Mammary epithelial cell (primary cell): ENCODE measurements at regions not wholly inside any gene's neighbourhood (a gene's known extent, or its start where the extent isn't known, plus 50 kb on each side); places are given as distances from the start of the nearest gene placed in this dataset.

Experiments used
- EZH2 ChIP-seq: IDR thresholded peaks from 2 replicates; pipeline ENCODE4 v1.6.1; 2012; ENCODE audit warnings: low read length, inconsistent platforms, borderline replicate concordance
- TF ChIP-seq, protein P1 (sequence below), 2 donors: IDR thresholded peaks in 1 of 2; conservative IDR thresholded peaks in 1 of 2; 2 replicates each; pipeline ENCODE4 v1.5.1; 2011 to 2012; ENCODE audit warnings: inconsistent platforms in 2 of 2, low read length in 2 of 2, mild to moderate bottlenecking in 2 of 2, control low read depth in 1 of 2, low read depth in 1 of 2; ENCODE audit not compliant: insufficient read depth in 1 of 2; ENCODE audit errors: extremely low read depth in 1 of 2

DNA sequence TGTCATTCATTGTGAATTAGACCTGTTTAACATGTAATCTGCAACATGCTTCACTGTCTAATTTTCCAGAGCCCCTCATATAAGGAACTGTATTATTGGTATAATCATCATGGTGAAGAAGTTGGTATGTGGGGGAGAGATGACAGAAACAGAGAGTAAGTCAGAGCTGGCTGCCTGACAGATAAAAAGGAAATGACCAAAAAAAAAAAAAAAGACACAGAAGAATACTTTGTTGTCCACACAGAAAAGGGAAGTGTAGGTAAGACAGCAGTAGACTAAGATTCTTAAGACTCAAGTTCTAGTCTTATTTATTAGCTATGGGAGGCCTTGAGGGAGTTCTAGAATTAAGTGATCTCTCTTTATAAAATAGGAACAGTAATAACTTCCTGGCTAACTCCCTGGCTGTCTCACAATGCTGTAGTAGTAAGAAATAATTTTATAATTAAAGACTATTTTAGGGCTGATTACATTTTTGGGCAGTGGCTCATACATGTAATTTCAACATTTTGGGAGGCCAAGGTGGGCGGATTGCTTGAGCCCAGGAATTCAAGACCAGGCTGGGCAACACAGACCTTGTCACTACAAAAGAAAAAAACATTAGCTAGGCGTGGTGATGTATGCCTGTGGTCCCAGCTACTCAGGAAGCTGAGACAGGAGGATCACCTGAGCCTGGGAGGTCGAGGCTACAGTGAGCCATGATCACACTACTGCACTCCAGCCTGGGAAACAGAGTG lies 102.5 kb downstream of the PRL start:
- TF ChIP-seq, protein P1, sequence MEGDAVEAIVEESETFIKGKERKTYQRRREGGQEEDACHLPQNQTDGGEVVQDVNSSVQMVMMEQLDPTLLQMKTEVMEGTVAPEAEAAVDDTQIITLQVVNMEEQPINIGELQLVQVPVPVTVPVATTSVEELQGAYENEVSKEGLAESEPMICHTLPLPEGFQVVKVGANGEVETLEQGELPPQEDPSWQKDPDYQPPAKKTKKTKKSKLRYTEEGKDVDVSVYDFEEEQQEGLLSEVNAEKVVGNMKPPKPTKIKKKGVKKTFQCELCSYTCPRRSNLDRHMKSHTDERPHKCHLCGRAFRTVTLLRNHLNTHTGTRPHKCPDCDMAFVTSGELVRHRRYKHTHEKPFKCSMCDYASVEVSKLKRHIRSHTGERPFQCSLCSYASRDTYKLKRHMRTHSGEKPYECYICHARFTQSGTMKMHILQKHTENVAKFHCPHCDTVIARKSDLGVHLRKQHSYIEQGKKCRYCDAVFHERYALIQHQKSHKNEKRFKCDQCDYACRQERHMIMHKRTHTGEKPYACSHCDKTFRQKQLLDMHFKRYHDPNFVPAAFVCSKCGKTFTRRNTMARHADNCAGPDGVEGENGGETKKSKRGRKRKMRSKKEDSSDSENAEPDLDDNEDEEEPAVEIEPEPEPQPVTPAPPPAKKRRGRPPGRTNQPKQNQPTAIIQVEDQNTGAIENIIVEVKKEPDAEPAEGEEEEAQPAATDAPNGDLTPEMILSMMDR (conservative IDR thresholded peaks at IDR 0.05 in 1 of 2, IDR thresholded peaks at IDR 0.05 in 1 of 2; ENCODE audit: extremely low read depth in 1 of 2, insufficient read depth in 1 of 2, low read depth in 1 of 2, low read length in 2 of 2), result no peak
- TF ChIP-seq EZH2, result no peak
